ENCODE measurements at regions not wholly inside any gene's neighbourhood (a gene's known extent, or its start where the extent isn't known, plus 50 kb on each side); places are given as distances from the start of the nearest gene placed in this dataset.

GRCh38 chrX:39189431-39189830, 388.2 kb downstream of the MID1IP1 start:
- no peak for FAIRE-seq

- FAIRE-seq = no peak
Observed at GRCh38 chrX:39194673-39195072, 393.4 kb downstream of the MID1IP1 start.

- no peak for FAIRE-seq
Observed at GRCh38 chrX:39195156-39195555, 393.9 kb downstream of the MID1IP1 start.

- FAIRE-seq = no peak
Observed at GRCh38 chrX:39196192-39197102, 395.2 kb downstream of the MID1IP1 start.

- FAIRE-seq = no peak
Observed at GRCh38 chrX:39199429-39199828, 398.2 kb downstream of the MID1IP1 start.

GRCh38 chrX:39201305-39201990, 400.2 kb downstream of the MID1IP1 start:
- FAIRE-seq = no peak

- FAIRE-seq = no peak
Observed at GRCh38 chrX:39202641-39203040, 401.4 kb downstream of the MID1IP1 start.

- FAIRE-seq = no peak
Observed at GRCh38 chrX:39203427-39203826, 402.2 kb downstream of the MID1IP1 start.

GRCh38 chrX:39204353-39204752, 403.1 kb downstream of the MID1IP1 start:
- FAIRE-seq = no peak

- no peak for FAIRE-seq
Observed at GRCh38 chrX:39204945-39205344, 403.7 kb downstream of the MID1IP1 start.

GRCh38 chrX:39205467-39205866, 404.2 kb downstream of the MID1IP1 start:
- FAIRE-seq = no peak

GRCh38 chrX:39206399-39207145, 405.3 kb downstream of the MID1IP1 start:
- FAIRE-seq = no peak

GRCh38 chrX:39211501-39211900, 410.2 kb downstream of the MID1IP1 start:
- no peak for FAIRE-seq

GRCh38 chrX:39212456-39212855, 411.2 kb downstream of the MID1IP1 start:
- FAIRE-seq = no peak

GRCh38 chrX:39214387-39215126, 413.3 kb downstream of the MID1IP1 start:
- FAIRE-seq = no peak

GRCh38 chrX:39220952-39221351, 419.7 kb downstream of the MID1IP1 start:
- FAIRE-seq = no peak

- no peak for FAIRE-seq
Observed at GRCh38 chrX:39222346-39223113, 421.3 kb downstream of the MID1IP1 start.

GRCh38 chrX:39226251-39226650, 425.0 kb downstream of the MID1IP1 start:
- FAIRE-seq = no peak

GRCh38 chrX:39227371-39227770, 426.1 kb downstream of the MID1IP1 start:
- no peak for FAIRE-seq

- no peak for FAIRE-seq
Observed at GRCh38 chrX:39238006-39238405, 436.7 kb downstream of the MID1IP1 start.

- FAIRE-seq = no peak
Observed at GRCh38 chrX:39242187-39242586, 440.9 kb downstream of the MID1IP1 start.

- no peak for FAIRE-seq
Observed at GRCh38 chrX:39244147-39244546, 442.9 kb downstream of the MID1IP1 start.

Data from A204.1 (cell line).